Brain microvascular endothelial cell (primary cell): ENCODE measurements at regions not wholly inside any gene's neighbourhood (a gene's known extent, or its start where the extent isn't known, plus 50 kb on each side); places are given as distances from the start of the nearest gene placed in this dataset.
"Not testable (repeated sequence)": the region's sequence is repeated elsewhere in the genome, so short reads cannot be mapped to it uniquely, and the experiment has no call there.

ENCODE experiments used
- DNase-seq: peaks from one replicate; pipeline ENCODE4 v3.0.0-alpha.2; 2020
- H3K27ac ChIP-seq: fragments of 250-450 bp; sonication (Bioruptor Pico); 2 replicates; pipeline ENCODE4 v1.5.1; 2020; ENCODE audit warnings: mild to moderate bottlenecking, moderate library complexity
- H3K27me3 ChIP-seq: fragments of 250-450 bp; sonication (Bioruptor Pico); replicated peaks from 2 replicates; pipeline ENCODE4 v1.5.1; 2020; ENCODE audit warnings: mild to moderate bottlenecking
- H3K36me3 ChIP-seq: fragments of 250-450 bp; sonication (Bioruptor Pico); replicated peaks from 2 replicates; pipeline ENCODE4 v1.5.1; 2020; ENCODE audit warnings: mild to moderate bottlenecking
- H3K4me3 ChIP-seq: 2 replicates; pipeline ENCODE4 v1.5.1; 2011; ENCODE audit warnings: low read depth, mild to moderate bottlenecking, control low read depth, low read length, moderate library complexity
- CTCF ChIP-seq: IDR thresholded peaks from 2 replicates; pipeline ENCODE4 v1.5.1; 2011; ENCODE audit warnings: low read depth, mild to moderate bottlenecking, moderate library complexity, low read length, control low read depth, inconsistent platforms; ENCODE audit errors: missing control alignments
- in situ Hi-C: cut with HindIII; loops from 2 replicates; pipeline ENCODE4 v1.10.0; 2017; ENCODE audit warnings: low sequenced_read_pairs, low pct_ligation_motif_present

- Histone ChIP-seq H3K27ac (no peak overlapping the region), H3K4me3 (no peak overlapping the region), H3K36me3 (no peaks in the 10 kb centered on the region), H3K27me3 (no peaks in the 10 kb centered on the region)
- in situ Hi-C loops = no loop called here
- no peak for DNase-seq
- TF ChIP-seq CTCF = no peak
These were observed 219.7 kb downstream of the WNT5A start for GRCh38 chr3:55267206-55267930.

GRCh38 chr3:55264919-55265318, 222.2 kb downstream of the WNT5A start:
- in situ Hi-C loops = no loop called here
- no peak for DNase-seq
- H3K4me3 ChIP-seq = no peak overlapping the region

GRCh38 chr3:55252921-55253320, 234.2 kb downstream of the WNT5A start:
- no peak overlapping the region for H3K4me3 ChIP-seq
- TF ChIP-seq CTCF = no peak
- no peak for DNase-seq
- no peaks in the 10 kb centered on the region for H3K36me3 ChIP-seq
- no peaks in the 10 kb centered on the region for H3K27me3 ChIP-seq
- no peak overlapping the region for H3K27ac ChIP-seq
- in situ Hi-C loops = no loop called here

More at GRCh38 chr3:55264919-55265318, 222.2 kb downstream of the WNT5A start:
- Histone ChIP-seq H3K27ac (no peak overlapping the region), H3K36me3 (no peaks in the 10 kb centered on the region), H3K27me3 (no peaks in the 10 kb centered on the region)
- no peak for TF ChIP-seq CTCF

DNA sequence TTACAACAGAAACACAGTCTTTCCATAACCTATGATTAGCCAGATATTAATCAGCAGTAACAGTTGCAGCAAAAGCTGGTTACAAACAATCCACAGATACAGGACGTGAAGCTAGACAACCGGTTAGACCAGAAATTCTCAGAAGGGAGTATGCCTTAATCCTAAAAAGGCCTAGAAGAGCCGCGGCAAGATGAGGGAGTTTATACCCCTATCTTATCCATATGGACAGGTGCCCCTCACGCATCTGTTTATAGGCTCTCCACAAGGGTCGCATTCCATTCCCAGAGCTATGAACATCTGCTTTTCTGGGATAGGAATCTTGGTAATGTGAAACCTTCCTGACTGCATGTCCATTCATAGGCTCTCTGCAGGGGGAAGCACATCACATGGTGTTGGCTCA, 237.9 kb downstream of the WNT5A start:
- H3K36me3 ChIP-seq, H3K27me3 ChIP-seq, DNase-seq, H3K4me3 ChIP-seq, H3K27ac ChIP-seq, in situ Hi-C loops: not testable (repeated sequence)

DNA sequence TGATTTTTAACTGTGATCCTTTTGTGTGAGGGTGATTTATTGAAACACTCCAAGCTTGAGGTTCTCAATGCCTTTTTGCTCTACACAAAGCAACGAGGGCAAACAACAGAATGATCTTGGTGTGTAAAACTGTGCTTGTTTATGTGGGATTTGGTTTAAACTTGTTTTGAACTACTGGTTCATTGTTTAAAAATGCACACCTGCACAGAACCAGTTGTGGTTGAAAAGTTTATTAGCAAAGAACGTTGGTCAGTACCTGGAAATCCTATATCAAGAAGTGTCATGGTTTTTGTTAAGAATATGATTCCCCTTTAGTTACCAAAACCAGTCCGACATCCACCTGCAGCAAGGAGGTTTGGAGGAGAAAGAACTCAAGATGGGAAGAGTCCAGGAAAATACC, 239.4 kb downstream of the WNT5A start:
- in situ Hi-C loops = no loop called here
- no peak for DNase-seq
- Histone ChIP-seq H3K27ac (no peak overlapping the region), H3K36me3 (no peaks in the 10 kb centered on the region), H3K4me3 (no peak overlapping the region), H3K27me3 (no peaks in the 10 kb centered on the region)
- TF ChIP-seq CTCF = no peak

DNA sequence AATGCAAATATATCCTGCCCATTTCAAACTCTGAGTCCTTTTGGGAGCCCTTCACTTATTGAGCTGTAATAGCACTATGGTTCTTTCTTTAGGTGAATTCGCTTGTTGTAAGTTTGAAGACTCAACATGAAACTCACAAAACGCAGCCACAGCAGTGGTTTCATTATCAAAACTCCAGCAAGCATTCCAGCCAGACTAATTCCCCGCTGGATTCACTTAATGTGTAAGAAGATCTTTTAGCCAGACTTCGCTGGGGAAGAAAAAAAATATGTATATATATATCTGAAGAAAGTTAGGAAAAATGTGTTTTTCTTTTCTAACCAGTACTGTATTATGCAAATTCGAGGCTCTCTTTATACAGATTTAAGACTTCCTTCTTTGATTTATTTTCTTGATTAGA, 241.1 kb downstream of the WNT5A start:
- peak; percentile 22 for DNase-seq
- in situ Hi-C loops = no loop called here
- TF ChIP-seq CTCF = no peak

More for the DNA sequence above, 241.1 kb downstream of the WNT5A start:
- H3K27me3 ChIP-seq = no peaks in the 10 kb centered on the region
- no peak overlapping the region for H3K4me3 ChIP-seq
- no peak overlapping the region for H3K27ac ChIP-seq
- H3K36me3 ChIP-seq = no peaks in the 10 kb centered on the region
